A549 (cell line): ENCODE measurements at regions not wholly inside any gene's neighbourhood (a gene's known extent, or its start where the extent isn't known, plus 50 kb on each side); places are given as distances from the start of the nearest gene placed in this dataset.

Experiments used
- ATAC-seq, 2 experiments: fragments of 200-7000 bp in 1 of 2; fragments of >200 bp in 1 of 2; cut with Nextera tagmentation in 1 of 2; cut with Tn5 transposase in 1 of 2; 3 replicates each; pipeline versions ENCODE4 v1.8.0 to v1.9.1; 2018 to 2020; ENCODE audit warnings: mild to moderate bottlenecking in 1 of 2, moderate library complexity in 1 of 2
- CTCF ChIA-PET: fragments of 300-600 bp; sonication (Branson Sonifier 250); formaldehyde crosslinking; extraction: SDS; loops from one replicate; lab custom pipeline; 2021; ENCODE audit warnings: antibody characterized with exemption, inconsistent platforms; lab: Yijun Ruan, JAX
- POLR2A ChIA-PET: fragments of 350-600 bp; formaldehyde crosslinking; extraction: SDS; loops from one replicate; lab custom pipeline; 2021; ENCODE audit warnings: antibody characterized with exemption, inconsistent platforms; lab: Yijun Ruan, JAX
- DNase-seq, 2 experiments: peaks; one replicate each; pipeline versions ENCODE4 v3.0.0 to v3.0.0-alpha.2; 2011 to 2016; ENCODE audit warnings: low read depth in 1 of 2, low spot score in 1 of 2
- FAIRE-seq: peaks from 2 replicates; lab custom pipeline; 2011; peaks lifted over from hg19 to GRCh38; lab: Jason Lieb, UNC
- H3K27ac ChIP-seq, 2 experiments: fragments of >200 bp; sonication (Bioruptor Twin); formaldehyde crosslinking; 3 replicates each; pipeline ENCODE4 v1.5.1; 2016 to 2017
- H3K4me1 ChIP-seq: fragments of >200 bp; sonication (Bioruptor Twin); formaldehyde crosslinking; 3 replicates; pipeline ENCODE4 v1.6.1; 2016
- H3K4me2 ChIP-seq: fragments of >200 bp; sonication (Bioruptor Twin); formaldehyde crosslinking; 3 replicates; pipeline ENCODE4 v1.6.1; 2016
- H3K4me3 ChIP-seq: fragments of >200 bp; sonication (Bioruptor Twin); formaldehyde crosslinking; 3 replicates; pipeline ENCODE4 v1.5.1; 2016
- H3K9me3 ChIP-seq: fragments of >200 bp; sonication (Bioruptor Twin); formaldehyde crosslinking; 3 replicates; pipeline ENCODE4 v1.6.1; 2016
- CBX8 ChIP-seq: fragments of 200-600 bp; sonication (generic); IDR thresholded peaks from 2 replicates; pipeline ENCODE4 v1.6.1; 2016
- CHD2 ChIP-seq: fragments of 150-350 bp; IDR thresholded peaks from 2 replicates; pipeline ENCODE4 v1.6.1; 2014; ENCODE audit warnings: low read length; ENCODE audit not compliant: partially characterized antibody
- CHD4 ChIP-seq: fragments of 200-600 bp; sonication (generic); IDR thresholded peaks from 2 replicates; pipeline ENCODE4 v1.6.1; 2016; ENCODE audit warnings: antibody characterized with exemption, mild to moderate bottlenecking, borderline replicate concordance
- CTCF ChIP-seq: fragments of >200 bp; sonication (Bioruptor Twin); formaldehyde crosslinking; IDR thresholded peaks from 3 replicates; pipeline ENCODE4 v1.5.1; 2016
- EHF ChIP-seq: fragments of 250-450 bp; sonication (Bioruptor Pico); IDR thresholded peaks from 2 replicates; pipeline ENCODE4 v1.5.0; 2020; ENCODE audit warnings: mild to moderate bottlenecking
- FOXS1 ChIP-seq: fragments of 250-450 bp; sonication (Bioruptor Pico); IDR thresholded peaks from 2 replicates; pipeline ENCODE4 v1.5.0; 2020; ENCODE audit warnings: mild to moderate bottlenecking, moderate library complexity
- GATA3 ChIP-seq: IDR thresholded peaks from 2 replicates; pipeline ENCODE4 v1.6.1; 2012; ENCODE audit warnings: borderline replicate concordance
- HEYL ChIP-seq: fragments of 250-450 bp; sonication (Bioruptor Pico); IDR thresholded peaks from 2 replicates; pipeline ENCODE4 v1.8.0; 2021; ENCODE audit warnings: mild to moderate bottlenecking, moderate library complexity
- HMGXB4 ChIP-seq: fragments of 250-450 bp; sonication (Bioruptor Pico); IDR thresholded peaks from 2 replicates; pipeline ENCODE4 v1.5.0; 2021; ENCODE audit warnings: mild to moderate bottlenecking, moderate library complexity, borderline replicate concordance
- HOXB13 ChIP-seq: fragments of 250-450 bp; sonication (Bioruptor Pico); IDR thresholded peaks from 2 replicates; pipeline ENCODE4 v1.5.0; 2020; ENCODE audit warnings: low read depth, mild to moderate bottlenecking, moderate library complexity
- HOXB5 ChIP-seq: fragments of 250-450 bp; sonication (Bioruptor Pico); IDR thresholded peaks from 2 replicates; pipeline ENCODE4 v1.5.0; 2020; ENCODE audit warnings: mild to moderate bottlenecking, moderate library complexity
- JUN ChIP-seq, 2 experiments: fragments of >200 bp; sonication (Bioruptor Twin); formaldehyde crosslinking; IDR thresholded peaks; 2 replicates in 1 of 2; 3 replicates in 1 of 2; pipeline ENCODE4 v1.6.1; 2016 to 2017
- JUNB ChIP-seq: fragments of >200 bp; sonication (Bioruptor Twin); formaldehyde crosslinking; IDR thresholded peaks from 2 replicates; pipeline ENCODE4 v1.6.1; 2016
- KDM1A ChIP-seq: fragments of 200-600 bp; sonication (generic); IDR thresholded peaks from 2 replicates; pipeline ENCODE4 v1.6.1; 2016; ENCODE audit warnings: low read depth, mild to moderate bottlenecking
- KDM5A ChIP-seq: fragments of 200-600 bp; sonication (generic); IDR thresholded peaks from 2 replicates; pipeline ENCODE4 v1.6.1; 2016; ENCODE audit warnings: antibody characterized with exemption, mild to moderate bottlenecking
- MAX ChIP-seq: IDR thresholded peaks from 2 replicates; pipeline ENCODE4 v1.6.1; 2012
- MAZ ChIP-seq: fragments of 150-350 bp; IDR thresholded peaks from 2 replicates; pipeline ENCODE4 v1.6.1; 2014; ENCODE audit warnings: antibody characterized with exemption, low read depth, low read length, borderline replicate concordance
- MYC ChIP-seq: IDR thresholded peaks from 2 replicates; pipeline ENCODE4 v1.6.1; 2012; ENCODE audit warnings: mild to moderate bottlenecking, inconsistent platforms, low read length, improper control_type of control experiment, borderline replicate concordance
- NPAS2 ChIP-seq: fragments of 250-450 bp; sonication (Bioruptor Pico); IDR thresholded peaks from 2 replicates; pipeline ENCODE4 v1.8.0; 2022; ENCODE audit warnings: mild to moderate bottlenecking, moderate library complexity, borderline replicate concordance
- NR3C1 ChIP-seq: fragments of >200 bp; sonication (Bioruptor Twin); formaldehyde crosslinking; IDR thresholded peaks from 3 replicates; pipeline ENCODE4 v1.6.1; 2017
- POLR2A ChIP-seq: IDR thresholded peaks from 2 replicates; pipeline ENCODE4 v1.6.1; 2012; ENCODE audit warnings: mild to moderate bottlenecking, low read length
- RFX5 ChIP-seq: fragments of 450-650 bp; IDR thresholded peaks from 2 replicates; pipeline ENCODE4 v1.7.1; 2014; ENCODE audit warnings: antibody characterized with exemption, mild to moderate bottlenecking, moderate library complexity
- TP53 ChIP-seq: fragments of 250-450 bp; sonication (Bioruptor Pico); IDR thresholded peaks from 2 replicates; pipeline ENCODE4 v1.5.0; 2021; ENCODE audit warnings: mild to moderate bottlenecking, moderate library complexity
- ZC3H11A ChIP-seq: fragments of 450-650 bp; IDR thresholded peaks from 2 replicates; pipeline ENCODE4 v1.6.1; 2014; ENCODE audit warnings: antibody characterized with exemption, mild to moderate bottlenecking
- ZNF302 ChIP-seq: fragments of 250-450 bp; sonication (Bioruptor Pico); IDR thresholded peaks from 2 replicates; pipeline ENCODE4 v1.9.0; 2021; ENCODE audit warnings: inconsistent platforms, mild to moderate bottlenecking, moderate library complexity
- ZSCAN20 ChIP-seq: fragments of 250-450 bp; sonication (Bioruptor Pico); IDR thresholded peaks from 2 replicates; pipeline ENCODE4 v1.8.0; 2022; ENCODE audit warnings: mild to moderate bottlenecking, moderate library complexity
- WGBS: methylation state at CpG from one replicate; pipeline ENCODE4 v1.1.6; 2017; ENCODE audit errors: missing lambda C conversion rate; 5-methylcytosine and 5-hydroxymethylcytosine counted together

- CTCF ChIA-PET = no interaction called here
- FAIRE-seq (no peak), DNase-seq (no peak), ATAC-seq (no peak)
- no peak overlapping the region for H3K27ac ChIP-seq
- POLR2A ChIA-PET = no interaction called here
- no peaks in the 10 kb centered on the region for H3K9me3 ChIP-seq
- 0% methylated on average over 1 of the region's 1 CpG for WGBS
- TF ChIP-seq POLR2A (no peak), MYC (no peak), KDM5A (no peak), KDM1A (no peak), JUN (IDR thresholded peaks at IDR 0.05) (no peak), CBX8 (no peak), FOXS1 (CRISPR knock-in tag) (no peak), EHF (CRISPR knock-in tag) (no peak), HOXB5 (CRISPR knock-in tag) (no peak), NPAS2 (CRISPR knock-in tag) (no peak)
- no peak overlapping the region for H3K4me2 ChIP-seq
- H3K4me3 ChIP-seq = no peak overlapping the region
- H3K4me1 ChIP-seq = no peaks in the 10 kb centered on the region
Observed at GRCh38 chr16:64754279-64754678, 367.6 kb downstream of the CDH11 start.

- no peak for FAIRE-seq
- TF ChIP-seq MAX (no peak), ZNF302 (no peak), CHD4 (no peak), KDM5A (no peak), CHD2 (no peak), HOXB13 (CRISPR knock-in tag) (no peak)
- H3K9me3 ChIP-seq = no peaks in the 10 kb centered on the region
- H3K4me1 ChIP-seq = no peaks in the 10 kb centered on the region
- no peak overlapping the region for H3K27ac ChIP-seq
- no peak for ATAC-seq
- CTCF ChIA-PET = interaction anchor here (1.0 kb wide), 1 partner anchor 32 kb away, joined by 3 read pairs; no protein-coding TSS in a partner anchor
- DNase-seq = no peak
- H3K4me3 ChIP-seq = no peak overlapping the region
- no peak overlapping the region for H3K4me2 ChIP-seq
- POLR2A ChIA-PET = no interaction called here
Observed at GRCh38 chr16:64751906-64752305, 370.0 kb downstream of the CDH11 start.

- CTCF ChIA-PET = no interaction called here
- H3K4me2 ChIP-seq = no peak overlapping the region
- ATAC-seq = no peak
- POLR2A ChIA-PET = no interaction called here
- H3K4me1 ChIP-seq = no peaks in the 10 kb centered on the region
- FAIRE-seq = no peak
- no peaks in the 10 kb centered on the region for H3K9me3 ChIP-seq
- no peak for DNase-seq
- no peak for TF ChIP-seq TP53 (CRISPR knock-in tag)
- no peak for TF ChIP-seq HMGXB4 (CRISPR knock-in tag)
- no peak for TF ChIP-seq HOXB13 (CRISPR knock-in tag)
- TF ChIP-seq ZC3H11A = no peak
- no peak for TF ChIP-seq GATA3
- TF ChIP-seq HEYL (CRISPR knock-in tag) = no peak
- no peak overlapping the region for H3K27ac ChIP-seq
- no peak overlapping the region for H3K4me3 ChIP-seq
Observed at GRCh38 chr16:64749346-64749745, 372.5 kb downstream of the CDH11 start.

GRCh38 chr16:64745258-64745930, 376.5 kb downstream of the CDH11 start:
- no peak overlapping the region for H3K27ac ChIP-seq
- FAIRE-seq (no peak), ATAC-seq (no peak), DNase-seq (no peak)
- H3K4me1 ChIP-seq = no peaks in the 10 kb centered on the region
- no peak overlapping the region for H3K4me2 ChIP-seq
- no peak for TF ChIP-seq EHF (CRISPR knock-in tag)
- no peak for TF ChIP-seq NR3C1
- TF ChIP-seq MAX = no peak
- TF ChIP-seq MAZ = no peak
- no peak for TF ChIP-seq CTCF
- TF ChIP-seq RFX5 = no peak
- no peak for TF ChIP-seq ZSCAN20 (CRISPR knock-in tag)
- no peak for TF ChIP-seq JUNB
- CTCF ChIA-PET = no interaction called here
- POLR2A ChIA-PET = no interaction called here
- no peaks in the 10 kb centered on the region for H3K9me3 ChIP-seq
- no peak overlapping the region for H3K4me3 ChIP-seq
- 4% methylated on average over 4 of the region's 4 CpGs for WGBS
